ENCODE measurements at regions not wholly inside any gene's neighbourhood (a gene's known extent, or its start where the extent isn't known, plus 50 kb on each side); places are given as distances from the start of the nearest gene placed in this dataset.

GRCh38 chr13:107387525-107387924 lies 819.6 kb upstream of the ARGLU1 start:
- TF ChIP-seq CTCF (tag by site-specific recombination; IDR thresholded peaks at IDR 0.05) (no peak), PBX3 (CRISPR knock-in tag; IDR thresholded peaks at IDR 0.05) (no peak), ZBTB8A (tag by site-specific recombination; IDR thresholded peaks at IDR 0.05) (no peak), ZNF202 (tag by site-specific recombination; IDR thresholded peaks at IDR 0.05; ENCODE audit: borderline replicate concordance) (no peak), ZNF658 (tag by site-specific recombination; IDR thresholded peaks at IDR 0.05) (no peak), ZNF670 (tag by site-specific recombination; IDR thresholded peaks at IDR 0.05; ENCODE audit: low read depth) (no peak), KLF9 (tag by site-specific recombination; IDR thresholded peaks at IDR 0.05; ENCODE audit: low read depth) (no peak), ZNF311 (tag by site-specific recombination; IDR thresholded peaks at IDR 0.05; ENCODE audit: borderline replicate concordance) (no peak), AEBP2 (tag by site-specific recombination; IDR thresholded peaks at IDR 0.05; ENCODE audit: borderline replicate concordance) (no peak), ZNF792 (tag by site-specific recombination; IDR thresholded peaks at IDR 0.05) (no peak), ZNF19 (tag by site-specific recombination; IDR thresholded peaks at IDR 0.05; ENCODE audit: low read depth) (no peak), ZNF133 (tag by site-specific recombination; IDR thresholded peaks at IDR 0.05) (no peak), ZNF549 (tag by site-specific recombination; IDR thresholded peaks at IDR 0.05) (no peak)
